Ovary (tissue), 7 donors: ENCODE measurements at regions not wholly inside any gene's neighbourhood (a gene's known extent, or its start where the extent isn't known, plus 50 kb on each side); places are given as distances from the start of the nearest gene placed in this dataset.

Experiments used
- DNase-seq, 5 donors: peaks; one replicate each; pipeline ENCODE4 v3.0.0-alpha.2; 2019 to 2020
- H3K27ac ChIP-seq, 2 donors: fragments of 200-600 bp; one replicate each; pipeline versions ENCODE4 v1.5.1 to v1.8.0; 2019 to 2022
- H3K27me3 ChIP-seq: fragments of 200-600 bp; one replicate; pipeline ENCODE4 v1.8.0; 2022
- H3K36me3 ChIP-seq: fragments of 200-600 bp; sonication (generic); one replicate; pipeline ENCODE4 v1.5.1; 2019
- H3K4me1 ChIP-seq: one replicate; pipeline ENCODE4 v1.8.1; 2013; ENCODE audit warnings: mild to moderate bottlenecking, moderate library complexity; ENCODE audit not compliant: insufficient read depth
- H3K4me3 ChIP-seq: fragments of 200-600 bp; sonication (generic); one replicate; pipeline ENCODE4 v1.5.1; 2017
- H3K9me3 ChIP-seq, 2 donors: fragments of 200-600 bp in 1 of 2; sonication (generic) in 1 of 2; one replicate each; pipeline versions ENCODE4 v1.5.1 to v1.8.1; 2013 to 2019; ENCODE audit warnings: mild to moderate bottlenecking in 1 of 2, moderate library complexity in 1 of 2
- EP300 ChIP-seq: sonication (generic); formaldehyde crosslinking; IDR thresholded peaks from one replicate; pipeline ENCODE4 v1.6.1; 2017; ENCODE audit warnings: antibody characterized with exemption
- POLR2A ChIP-seq: fragments of 450-650 bp; IDR thresholded peaks from one replicate; pipeline ENCODE4 v1.6.1; 2017; ENCODE audit warnings: antibody characterized with exemption, mild to moderate bottlenecking, moderate library complexity
- WGBS, 3 donors: extraction: QIAGEN DNeasy Blood & Tissue Kit in 1 of 3; methylation state at CpG; one replicate each; pipeline versions ENCODE4 v1.1.5 to v1.1.7; 2013 to 2017; 5-methylcytosine and 5-hydroxymethylcytosine counted together
- intact Hi-C, 4 donors: fragments of 100-400 bp; cut with DNase I; formaldehyde crosslinking; loops; one replicate each; pipeline versions ENCODE4 v1.11.0 to v1.15.1; 2022 to 2023
- TF ChIP-seq, protein P1 (sequence below), 3 donors: fragments of 450-650 bp in 2 of 3; fragments of 200-600 bp in 1 of 3; IDR thresholded peaks; one replicate each; pipeline versions ENCODE4 v1.5.1 to v1.8.0; 2016 to 2022; ENCODE audit warnings: antibody characterized with exemption in 3 of 3, mild to moderate bottlenecking in 1 of 3
- donor health status: DM: no; HTN: no; CAD: no; lungs with moderate emphysema.
- donor health status: DM: no; HTN: no; CAD: no.
- donor health status: Bipolar disorder and iron deficiency.
- donor health status: DM: no; HTN: no; CAD: no.
- donor health status: DM: yes; HTN: yes; CAD: no.

GRCh38 chr1:93815366-93816110, 63.5 kb downstream of the DNTTIP2 start:
- Histone ChIP-seq H3K36me3 (no peaks in the 10 kb centered on the region), H3K4me1 (peaks cover 2% of the 10 kb centered on the region), H3K27ac (no peak overlapping the region), H3K4me3 (no peak overlapping the region), H3K9me3 (no peaks in the 10 kb centered on the region), H3K27me3 (no peaks in the 10 kb centered on the region)
- DNase-seq = no peak
- intact Hi-C loops = loop anchor here in 2 of 4 donors (2.0 to 10.0 kb wide), 3 partner anchors 187 to 381 kb away; partner anchors contain the start of gene FNBP1L (in 1 of the 2)
- TF ChIP-seq, protein P1, sequence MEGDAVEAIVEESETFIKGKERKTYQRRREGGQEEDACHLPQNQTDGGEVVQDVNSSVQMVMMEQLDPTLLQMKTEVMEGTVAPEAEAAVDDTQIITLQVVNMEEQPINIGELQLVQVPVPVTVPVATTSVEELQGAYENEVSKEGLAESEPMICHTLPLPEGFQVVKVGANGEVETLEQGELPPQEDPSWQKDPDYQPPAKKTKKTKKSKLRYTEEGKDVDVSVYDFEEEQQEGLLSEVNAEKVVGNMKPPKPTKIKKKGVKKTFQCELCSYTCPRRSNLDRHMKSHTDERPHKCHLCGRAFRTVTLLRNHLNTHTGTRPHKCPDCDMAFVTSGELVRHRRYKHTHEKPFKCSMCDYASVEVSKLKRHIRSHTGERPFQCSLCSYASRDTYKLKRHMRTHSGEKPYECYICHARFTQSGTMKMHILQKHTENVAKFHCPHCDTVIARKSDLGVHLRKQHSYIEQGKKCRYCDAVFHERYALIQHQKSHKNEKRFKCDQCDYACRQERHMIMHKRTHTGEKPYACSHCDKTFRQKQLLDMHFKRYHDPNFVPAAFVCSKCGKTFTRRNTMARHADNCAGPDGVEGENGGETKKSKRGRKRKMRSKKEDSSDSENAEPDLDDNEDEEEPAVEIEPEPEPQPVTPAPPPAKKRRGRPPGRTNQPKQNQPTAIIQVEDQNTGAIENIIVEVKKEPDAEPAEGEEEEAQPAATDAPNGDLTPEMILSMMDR (IDR thresholded peaks at IDR 0.05) = no peak
- TF ChIP-seq POLR2A (no peak), EP300 (no peak)
- WGBS, 3 donors = 79 to 85% (median 85%) methylated on average over 8 of the region's 8 CpGs

GRCh38 chr1:93814795-93815340, 64.1 kb downstream of the DNTTIP2 start:
- 71 to 75% (median 73%) methylated on average over 8 of the region's 8 CpGs for WGBS, 3 donors
- Histone ChIP-seq H3K27me3 (no peaks in the 10 kb centered on the region), H3K27ac (no peak overlapping the region), H3K36me3 (no peaks in the 10 kb centered on the region), H3K9me3 (no peaks in the 10 kb centered on the region), H3K4me1 (peaks cover 2% of the 10 kb centered on the region), H3K4me3 (no peak overlapping the region)
- intact Hi-C loops = loop anchor here (1.0 to 10.0 kb wide), 5 partner anchors 186 to 380 kb away; partner anchors contain the start of gene FNBP1L (in 1 of the 4)
- DNase-seq = no peak
- TF ChIP-seq, protein P1 (IDR thresholded peaks at IDR 0.05) = no peak
- TF ChIP-seq EP300 = no peak
- no peak for TF ChIP-seq POLR2A

GRCh38 chr1:93814059-93814794, 64.8 kb downstream of the DNTTIP2 start:
- H3K27ac ChIP-seq = no peak overlapping the region
- 76 to 80% (median 80%) methylated on average over 7 of the region's 7 CpGs for WGBS, 3 donors
- peak; percentile 32 to 67 (median 39) for DNase-seq

GRCh38 chr1:93813076-93813475, 65.9 kb downstream of the DNTTIP2 start:
- Histone ChIP-seq H3K27me3 (no peaks in the 10 kb centered on the region), H3K4me1 (peaks cover 2% of the 10 kb centered on the region), H3K9me3 (no peaks in the 10 kb centered on the region), H3K4me3 (no peak overlapping the region), H3K36me3 (no peaks in the 10 kb centered on the region), H3K27ac (no peak overlapping the region)
- DNase-seq = no peak
- intact Hi-C loops = loop anchor here in 3 of 4 donors (2.0 to 10.0 kb wide), 4 partner anchors 184 to 378 kb away; partner anchors contain the start of gene FNBP1L (in 1 of the 3)
- WGBS, 3 donors = 93 to 98% (median 98%) methylated on average over 2 of the region's 2 CpGs
- TF ChIP-seq, protein P1 (IDR thresholded peaks at IDR 0.05) = no peak
- TF ChIP-seq EP300 (no peak), POLR2A (no peak)

More at GRCh38 chr1:93814059-93814794, 64.8 kb downstream of the DNTTIP2 start:
- TF ChIP-seq EP300 (no peak), POLR2A (no peak)
- TF ChIP-seq, protein P1 (IDR thresholded peaks at IDR 0.05) = peak; percentile 86 to 93 (median 92)
- Histone ChIP-seq H3K27me3 (no peaks in the 10 kb centered on the region), H3K9me3 (no peaks in the 10 kb centered on the region), H3K4me1 (peaks cover 2% of the 10 kb centered on the region), H3K36me3 (no peaks in the 10 kb centered on the region), H3K4me3 (no peak overlapping the region)
- intact Hi-C loops = loop anchor here (1.0 to 10.0 kb wide), 5 partner anchors 185 to 379 kb away; partner anchors contain the start of gene FNBP1L (in 1 of the 4)
